GM21367 (cell line): ENCODE measurements at regions not wholly inside any gene's neighbourhood (a gene's known extent, or its start where the extent isn't known, plus 50 kb on each side); places are given as distances from the start of the nearest gene placed in this dataset.

Experiments
- ATAC-seq: cut with Tn5 transposase; IDR thresholded peaks from one replicate; pipeline ENCODE4 v1.9.1; 2021; ENCODE audit not compliant: unreplicated experiment

DNA sequence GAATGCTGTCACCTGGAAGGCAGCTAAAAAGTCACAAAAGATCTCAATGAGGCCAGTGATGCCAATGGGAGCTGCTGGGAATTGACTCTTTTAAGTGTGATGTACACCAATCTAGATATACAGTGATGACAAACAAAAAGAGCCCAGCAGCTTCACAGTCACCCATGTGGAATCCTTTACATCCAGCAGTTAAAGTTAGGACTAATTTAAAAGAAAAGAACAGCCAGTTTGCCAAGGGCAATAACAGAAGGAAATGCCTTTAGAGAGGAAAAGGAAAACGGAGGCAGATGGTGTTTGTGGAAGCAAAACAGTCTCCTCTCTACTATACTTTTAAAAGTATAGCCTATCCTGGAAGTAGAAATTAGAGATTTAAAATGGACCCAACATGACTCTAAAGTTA lies 873.5 kb downstream of the EPHA7 start:
- ATAC-seq, result no peak

DNA sequence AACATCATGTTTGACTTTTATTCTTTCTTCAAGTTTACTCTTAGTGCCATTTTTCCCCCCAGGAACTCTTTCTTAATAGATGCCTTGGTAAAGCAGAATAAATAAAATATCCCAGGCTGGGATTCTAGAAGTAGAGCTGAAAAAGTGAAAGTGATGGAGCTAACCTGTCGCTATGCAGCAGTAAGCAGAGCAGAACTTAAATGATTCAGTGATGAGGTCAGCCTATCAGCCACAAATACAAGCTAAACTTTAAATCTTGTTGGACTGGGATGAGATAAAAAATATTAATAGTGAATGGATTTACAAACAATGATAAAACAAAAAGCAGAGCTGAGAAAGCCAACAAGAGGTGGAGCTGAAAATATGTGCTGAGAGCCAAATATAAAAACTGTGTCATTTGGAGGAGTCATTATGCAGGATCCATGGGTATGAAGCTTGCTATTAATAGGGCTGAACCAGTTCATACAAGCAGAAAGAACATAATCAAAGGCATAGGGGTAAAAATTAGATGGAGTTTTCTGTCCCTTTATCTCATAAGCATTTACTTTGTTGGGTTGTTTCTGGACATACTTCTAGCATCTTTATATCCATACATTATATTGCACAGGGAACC lies 877.8 kb downstream of the EPHA7 start:
- ATAC-seq, result no peak

DNA sequence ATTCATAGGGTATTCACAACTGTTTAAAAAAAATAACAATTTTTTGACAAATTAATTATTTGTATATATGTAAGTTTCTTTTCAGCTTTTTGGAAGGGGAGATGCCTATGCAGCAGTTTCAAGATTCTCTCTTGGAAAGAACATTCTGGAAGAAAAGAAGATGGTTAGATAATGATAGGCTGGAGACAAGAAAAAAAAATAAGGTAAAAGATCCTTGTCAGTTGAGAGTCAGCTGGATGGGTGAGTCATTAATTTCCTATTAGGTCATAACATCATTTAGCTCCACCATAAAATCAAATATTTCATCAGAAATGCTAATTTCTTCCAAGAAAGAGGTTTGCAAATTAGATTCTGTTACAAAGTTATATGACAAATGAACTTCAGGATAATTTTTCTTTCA lies 880.4 kb downstream of the EPHA7 start:
- no peak for ATAC-seq

DNA sequence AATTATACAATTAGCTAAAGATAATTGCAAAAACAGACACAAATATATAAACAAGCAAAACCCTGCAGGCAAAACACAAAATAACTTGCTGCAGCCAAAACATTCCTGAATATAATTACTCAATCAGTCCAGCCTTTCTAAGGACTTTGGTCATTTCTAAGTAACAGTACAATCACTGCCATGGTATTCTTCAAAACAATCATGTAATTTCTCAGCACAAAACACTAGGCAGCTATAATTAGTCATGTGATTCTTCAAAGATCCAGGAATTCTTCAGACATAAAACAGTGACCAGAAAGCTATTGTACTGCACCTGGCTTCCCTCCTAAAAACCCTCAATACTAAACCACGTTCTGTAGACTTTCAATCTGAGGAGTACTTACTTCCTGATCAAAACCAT lies 881.1 kb downstream of the EPHA7 start:
- no peak for ATAC-seq

DNA sequence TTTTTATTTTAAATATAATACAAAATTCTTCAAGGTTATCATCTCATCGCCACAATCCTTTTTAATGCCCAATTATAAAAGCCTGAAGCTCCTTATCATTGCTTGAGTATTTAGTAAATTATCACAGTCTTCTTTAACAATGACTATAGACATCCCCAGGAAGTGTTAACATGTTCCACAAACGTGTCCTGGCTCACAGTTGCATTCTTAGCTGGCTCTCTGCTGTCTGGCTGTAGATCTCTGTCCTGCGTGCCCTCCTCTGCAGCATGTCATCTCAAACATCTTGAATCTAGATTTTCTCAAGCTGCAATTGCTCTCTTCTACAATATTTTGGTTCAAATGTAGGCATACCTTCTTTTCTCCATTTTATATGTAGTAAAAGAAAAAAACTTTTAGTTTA lies 885.2 kb downstream of the EPHA7 start:
- ATAC-seq, result no peak

DNA sequence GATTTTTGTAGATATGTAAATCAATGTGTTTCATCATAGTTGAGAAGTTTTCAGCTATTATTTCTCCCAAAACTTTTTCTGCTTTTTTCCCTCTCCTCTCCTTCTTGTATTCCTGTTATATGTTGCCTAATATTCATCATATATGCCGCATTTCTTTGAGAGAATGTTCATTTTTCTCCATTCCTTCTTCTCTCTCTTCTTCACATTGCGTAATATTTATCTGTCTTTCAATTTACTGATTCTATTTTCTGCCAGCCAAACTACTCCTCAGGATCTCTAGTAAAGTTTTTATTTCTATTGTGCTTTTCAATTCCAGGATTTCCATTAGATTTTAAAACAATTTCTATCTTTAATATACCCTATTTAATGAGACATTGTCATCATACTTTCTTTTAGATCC lies 896.8 kb downstream of the EPHA7 start:
- no peak for ATAC-seq

DNA sequence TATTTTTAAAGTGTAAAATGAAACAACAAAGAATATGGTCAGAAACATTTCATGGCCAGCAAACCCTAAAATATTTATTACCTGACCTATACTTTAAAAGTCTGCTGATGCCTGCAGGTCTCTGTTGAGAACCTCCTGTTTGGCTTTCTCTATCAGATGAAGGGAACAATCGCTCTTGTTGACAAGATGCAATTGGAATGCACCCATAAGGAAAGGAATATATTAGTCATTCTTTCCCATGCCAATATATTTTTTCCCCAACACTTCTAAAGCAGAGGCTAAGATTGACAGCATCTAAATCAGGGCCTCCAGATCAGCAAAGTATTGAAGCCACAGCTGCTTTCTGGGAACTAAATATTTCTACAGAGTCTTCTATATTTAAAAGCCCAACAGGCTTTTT lies 897.8 kb downstream of the EPHA7 start:
- ATAC-seq, result no peak

DNA sequence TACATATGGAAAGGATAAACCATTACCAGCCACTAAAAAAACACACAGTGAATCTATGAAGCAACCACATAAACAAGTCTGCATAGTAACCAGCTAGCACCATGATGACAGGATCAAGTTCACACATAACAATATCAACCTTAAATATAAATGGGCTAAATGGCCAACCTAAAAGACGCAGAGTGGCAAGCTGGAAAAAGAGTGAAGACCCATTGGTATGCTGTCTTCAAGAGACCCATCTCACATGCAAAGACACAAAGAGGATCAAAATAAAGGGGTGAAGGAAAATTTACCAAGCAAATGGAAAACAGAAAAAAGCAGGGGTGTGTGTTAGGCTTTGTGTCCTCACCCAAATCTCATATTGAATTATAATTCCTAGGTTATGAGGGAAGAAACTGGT lies 909.2 kb downstream of the EPHA7 start:
- ATAC-seq, result no peak

DNA sequence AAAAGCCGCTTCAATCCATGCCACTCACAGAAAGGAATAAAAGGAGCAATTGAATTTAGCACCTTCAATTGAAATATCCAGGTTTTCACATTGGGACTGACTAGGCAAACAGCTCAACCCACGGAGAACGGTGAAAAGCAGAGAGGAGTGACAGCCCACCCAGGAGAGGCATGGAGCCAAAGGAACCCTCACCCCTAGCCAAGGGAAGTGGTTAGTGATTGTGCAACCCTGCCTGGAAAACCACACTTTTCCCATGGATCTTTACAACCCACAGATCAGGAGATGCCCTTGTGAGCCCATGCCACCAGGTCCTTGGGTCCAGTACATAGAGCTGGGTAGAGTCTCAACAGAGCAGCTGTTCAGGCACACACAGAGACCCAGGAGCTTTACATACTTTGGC lies 911.8 kb downstream of the EPHA7 start:
- no peak for ATAC-seq

DNA sequence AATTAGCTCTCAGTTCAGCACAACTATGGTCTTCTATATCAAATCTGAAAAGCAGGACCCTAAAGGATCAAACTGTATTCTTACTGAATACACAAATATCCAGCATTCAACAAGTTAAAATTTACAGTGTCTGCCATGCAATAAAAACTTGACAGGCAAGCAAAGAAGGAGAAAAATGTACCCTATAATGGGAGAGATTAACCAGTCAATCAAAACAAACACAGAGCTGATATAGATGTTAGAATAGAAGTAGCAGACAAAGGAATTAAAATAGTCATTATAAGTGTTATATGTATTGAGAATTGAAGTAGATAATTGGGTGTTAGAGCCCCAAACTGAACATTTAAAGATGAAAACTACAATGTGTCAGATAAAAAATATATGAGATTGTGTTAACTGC lies 914.9 kb downstream of the EPHA7 start:
- no peak for ATAC-seq

DNA sequence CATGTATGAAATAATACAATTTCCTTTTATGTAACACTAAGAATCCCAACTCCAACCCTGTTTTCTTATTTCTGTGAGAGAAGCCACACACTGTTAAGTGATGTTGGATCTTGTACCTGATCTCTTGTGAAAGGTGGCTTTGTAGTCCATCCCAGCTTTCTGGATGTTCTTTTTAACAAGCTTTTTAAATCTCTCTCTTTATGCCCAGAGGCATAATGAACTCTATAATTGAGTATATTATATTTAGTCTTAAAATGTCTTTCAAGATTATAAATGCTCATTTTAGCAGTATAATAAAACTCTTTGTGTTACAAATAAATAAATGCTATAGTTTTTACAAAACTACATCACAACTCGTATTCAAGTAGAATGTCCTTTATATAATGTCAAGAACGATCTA lies 922.1 kb downstream of the EPHA7 start:
- no peak for ATAC-seq

DNA sequence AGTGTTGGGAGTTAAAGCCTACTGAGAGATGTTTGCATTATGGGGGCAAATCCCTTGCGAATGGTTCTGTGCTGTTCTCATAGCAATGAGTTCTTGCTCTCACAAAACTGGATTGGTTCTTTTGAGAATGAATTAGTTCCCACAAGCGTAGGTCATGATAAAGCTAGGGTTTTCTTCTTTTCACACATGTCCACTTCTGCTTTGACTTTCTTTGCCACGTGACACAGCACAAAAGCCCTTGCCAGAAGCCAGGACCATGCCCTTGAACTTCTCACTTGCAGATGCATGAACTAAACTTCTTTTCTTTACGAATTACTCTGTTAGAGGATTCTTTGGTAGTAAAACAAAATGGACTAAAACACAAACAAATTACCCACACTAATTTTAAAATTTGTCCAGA lies 922.8 kb downstream of the EPHA7 start:
- no peak for ATAC-seq

DNA sequence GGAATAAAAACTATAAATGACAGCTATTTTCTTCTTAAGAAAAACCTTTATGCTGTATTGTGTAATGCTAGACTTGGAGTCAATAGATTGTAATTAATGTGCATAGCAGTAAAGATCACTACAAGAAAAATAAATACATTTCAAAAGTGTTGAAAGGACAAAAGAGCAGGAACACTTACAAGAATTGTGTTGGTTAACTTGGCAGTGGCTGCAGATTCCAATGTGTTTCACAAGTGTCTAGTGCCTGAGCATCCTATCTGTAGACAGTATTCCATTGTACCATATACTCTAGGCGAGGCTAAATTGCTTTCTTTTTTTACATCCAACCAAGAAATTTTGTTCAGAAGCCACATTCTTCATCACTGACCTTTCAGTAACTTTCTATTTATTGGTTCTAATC lies 924.1 kb downstream of the EPHA7 start:
- ATAC-seq, result no peak

DNA sequence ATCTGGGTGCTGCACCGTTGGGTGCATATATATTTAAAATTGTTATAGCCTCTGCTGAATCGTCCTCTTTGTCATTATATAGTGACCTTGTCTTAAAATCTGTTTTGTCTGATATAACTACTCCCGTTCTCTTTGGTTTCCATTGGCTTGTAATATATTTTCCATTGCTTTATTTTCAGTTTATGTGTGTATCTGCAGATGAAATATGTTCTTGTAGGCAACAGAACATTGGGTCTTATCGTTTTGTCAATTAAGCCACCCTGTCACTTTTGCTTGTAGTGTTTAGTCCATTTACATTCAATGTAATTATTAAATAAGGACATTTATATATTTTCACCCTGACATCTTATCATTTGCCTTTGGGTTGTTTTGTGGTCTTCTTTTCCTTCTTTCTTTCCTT lies 933.9 kb downstream of the EPHA7 start:
- ATAC-seq, result no peak

DNA sequence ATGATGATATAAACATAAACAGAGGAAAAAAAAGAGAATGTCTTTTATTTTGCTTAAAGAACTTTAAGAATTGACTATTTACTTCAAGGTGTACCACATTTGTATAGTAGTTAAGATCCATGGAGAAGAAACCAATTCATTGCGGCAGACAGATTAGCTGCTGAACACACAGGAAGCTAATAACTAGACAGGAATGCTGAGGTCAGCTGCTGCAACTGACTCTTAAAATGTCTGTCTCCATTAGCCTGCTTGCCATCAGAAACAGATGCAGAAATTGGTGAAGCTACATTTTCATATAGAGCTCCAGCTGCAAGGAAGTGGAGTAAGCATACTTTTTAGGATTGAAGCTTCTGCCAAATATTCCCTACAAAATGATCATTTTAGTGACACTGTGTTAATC lies 939.5 kb downstream of the EPHA7 start:
- no peak for ATAC-seq

DNA sequence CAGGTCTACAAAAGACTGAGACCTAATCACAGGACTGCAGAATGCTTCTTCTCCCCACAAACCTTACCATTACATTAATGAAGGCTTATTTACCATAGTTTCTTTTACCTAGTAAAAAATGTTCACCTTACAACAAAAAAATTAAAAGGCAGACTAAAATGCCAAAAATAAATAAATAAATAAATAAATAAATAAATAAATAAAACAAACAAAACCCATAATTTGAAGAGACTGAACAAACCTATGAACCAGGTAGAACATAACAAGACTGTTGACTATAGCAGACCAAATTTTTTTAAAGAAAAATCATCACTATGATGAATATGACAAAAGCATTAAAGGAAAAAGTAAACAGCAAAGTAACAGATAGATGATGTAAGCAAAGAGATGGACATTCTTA lies 946.3 kb downstream of the EPHA7 start:
- no peak for ATAC-seq

DNA sequence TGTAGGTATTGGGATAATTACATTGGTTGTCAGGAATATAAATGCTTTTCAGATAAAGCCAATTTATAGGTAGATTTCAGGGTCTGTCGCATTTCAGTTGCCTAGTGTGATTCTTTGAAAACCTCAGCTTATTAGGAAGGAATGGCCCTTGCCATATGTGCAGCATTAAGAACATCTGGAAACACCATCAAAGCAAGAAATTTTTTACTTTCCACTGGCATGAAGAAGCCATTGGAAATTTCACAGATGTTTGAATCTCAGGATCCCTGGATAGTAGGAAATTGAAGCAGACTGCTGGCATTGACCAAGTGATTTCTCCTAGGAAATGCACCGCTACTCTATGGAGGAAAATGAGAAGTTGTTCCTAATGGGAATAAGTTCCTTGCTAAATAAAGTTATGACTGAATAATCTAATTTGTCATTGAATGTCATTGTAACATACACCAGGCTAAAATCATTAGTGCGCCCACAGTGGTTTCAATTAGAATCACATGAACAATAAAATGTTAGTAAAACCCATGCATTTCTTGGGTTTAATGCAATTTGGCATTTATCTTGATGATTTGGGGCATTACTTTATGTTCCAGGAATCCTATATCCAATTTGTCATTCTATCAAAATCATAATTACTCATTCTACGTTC lies 950.1 kb downstream of the EPHA7 start:
- no peak for ATAC-seq

DNA sequence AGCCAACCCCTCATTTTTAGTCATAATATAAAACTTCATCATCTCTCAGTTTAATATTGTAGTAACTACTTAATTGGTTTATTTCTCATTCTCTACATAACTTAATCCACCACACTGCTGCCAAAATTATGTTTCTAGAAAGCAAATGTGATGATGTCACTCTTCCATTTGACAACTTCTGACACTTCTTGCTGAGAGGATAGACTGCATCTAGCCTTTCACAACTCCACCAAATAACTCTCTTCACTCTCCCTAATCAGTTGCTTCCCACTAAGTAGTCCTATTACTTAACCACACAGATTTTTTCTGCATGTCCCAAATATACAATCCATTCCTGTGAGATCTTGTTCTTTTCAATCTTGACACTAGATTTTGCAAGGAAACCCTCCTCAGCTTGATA lies 951.3 kb downstream of the EPHA7 start:
- ATAC-seq, result no peak

DNA sequence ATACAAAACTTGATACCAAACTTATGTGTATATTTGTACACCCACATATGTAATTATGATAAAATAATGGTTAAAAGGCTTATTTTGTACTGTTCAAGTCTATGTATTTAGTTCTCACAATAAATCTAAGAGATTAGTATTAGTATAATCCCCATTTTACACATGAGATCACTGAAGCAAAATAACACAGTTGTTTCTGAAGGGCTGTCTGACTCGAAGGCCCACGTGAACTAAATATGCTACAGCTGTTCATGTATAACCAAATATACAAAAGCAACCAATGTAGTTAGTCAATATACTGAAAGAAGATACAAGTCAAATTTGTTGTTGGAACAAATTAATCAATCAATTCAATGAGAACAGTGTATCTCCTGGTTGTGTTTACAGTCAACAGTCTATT lies 959.2 kb downstream of the EPHA7 start:
- ATAC-seq, result no peak

DNA sequence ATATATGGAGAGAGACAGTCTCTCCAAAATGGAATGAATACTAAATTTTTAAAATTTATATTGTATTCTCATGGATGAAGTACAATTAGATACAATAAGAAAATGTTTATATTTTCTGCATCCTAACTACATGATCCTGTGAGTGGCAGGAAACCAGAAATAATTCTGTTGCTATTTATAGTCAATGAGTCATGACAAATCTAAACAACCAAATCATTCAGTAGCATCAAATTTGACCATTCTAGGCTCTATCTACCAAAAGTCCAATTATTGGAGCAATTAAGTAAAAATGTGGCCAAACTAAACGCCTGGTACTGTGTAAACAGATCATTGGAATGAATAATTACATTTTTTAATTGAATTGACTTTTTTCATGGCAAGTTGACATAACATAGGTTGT lies 959.8 kb downstream of the EPHA7 start:
- ATAC-seq, result no peak

DNA sequence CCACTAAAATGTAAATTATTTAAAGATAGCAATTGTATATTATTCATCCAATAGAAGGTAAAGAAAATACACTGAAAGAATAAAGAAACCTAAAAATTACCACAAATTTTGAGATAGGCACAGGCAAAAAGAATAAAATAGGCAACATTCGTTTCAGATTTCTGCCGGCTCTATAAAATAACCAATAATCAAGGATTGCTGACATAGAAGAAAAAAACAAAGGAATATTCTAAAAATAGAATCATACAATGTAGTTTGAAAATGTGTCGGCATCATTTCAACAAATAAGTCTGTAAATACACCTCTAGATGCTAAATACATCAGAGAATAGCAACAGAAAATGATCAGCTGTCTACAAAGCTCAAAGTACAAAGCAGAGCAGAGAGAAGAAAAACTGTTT lies 973.3 kb downstream of the EPHA7 start:
- ATAC-seq, result no peak

DNA sequence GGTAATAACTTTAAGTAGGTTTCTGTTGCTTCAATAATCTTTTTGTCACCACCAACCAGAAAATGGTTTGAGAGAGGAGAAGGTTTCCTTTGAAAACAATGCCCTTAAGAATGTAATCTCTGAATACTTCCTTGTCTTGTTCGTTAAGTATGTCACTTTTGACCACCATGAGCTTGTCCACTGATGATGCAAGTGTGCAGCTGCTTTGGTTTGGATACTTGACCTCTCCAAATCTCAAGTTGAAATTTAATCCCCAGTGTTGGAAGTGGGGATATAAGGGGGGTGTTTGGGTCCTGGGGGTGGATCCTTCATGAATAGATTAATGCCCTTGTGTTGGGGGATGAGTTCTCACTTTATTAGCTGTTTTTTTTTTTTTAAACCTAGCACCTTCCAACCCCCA lies 985.4 kb downstream of the EPHA7 start:
- no peak for ATAC-seq

DNA sequence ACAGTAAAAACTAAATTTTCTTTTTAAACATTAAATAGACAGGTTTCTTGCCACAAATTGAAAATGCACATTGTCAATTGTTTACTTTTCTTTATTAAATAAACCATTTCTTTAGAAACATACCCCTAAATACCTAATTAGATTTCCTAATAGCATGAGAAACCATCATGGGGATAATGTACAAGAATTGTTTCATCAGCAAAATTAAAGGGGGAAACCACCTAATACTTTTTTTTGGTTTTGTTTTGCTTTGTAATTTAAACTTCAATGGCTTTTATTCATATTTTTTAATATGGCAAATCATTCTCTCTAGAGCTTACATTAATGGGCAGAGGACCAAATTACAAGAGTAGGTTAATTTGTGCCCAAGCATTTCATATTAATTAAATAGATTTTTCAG lies 987.9 kb downstream of the EPHA7 start:
- ATAC-seq, result no peak
